Raji (cell line): ENCODE measurements at regions not wholly inside any gene's neighbourhood (a gene's known extent, or its start where the extent isn't known, plus 50 kb on each side); places are given as distances from the start of the nearest gene placed in this dataset.

Source experiments
- POLR2A ChIP-seq: IDR thresholded peaks from 2 replicates; pipeline ENCODE4 v1.6.1; 2011; ENCODE audit warnings: low read depth, low read length, control low read depth; ENCODE audit not compliant: insufficient read depth

DNA sequence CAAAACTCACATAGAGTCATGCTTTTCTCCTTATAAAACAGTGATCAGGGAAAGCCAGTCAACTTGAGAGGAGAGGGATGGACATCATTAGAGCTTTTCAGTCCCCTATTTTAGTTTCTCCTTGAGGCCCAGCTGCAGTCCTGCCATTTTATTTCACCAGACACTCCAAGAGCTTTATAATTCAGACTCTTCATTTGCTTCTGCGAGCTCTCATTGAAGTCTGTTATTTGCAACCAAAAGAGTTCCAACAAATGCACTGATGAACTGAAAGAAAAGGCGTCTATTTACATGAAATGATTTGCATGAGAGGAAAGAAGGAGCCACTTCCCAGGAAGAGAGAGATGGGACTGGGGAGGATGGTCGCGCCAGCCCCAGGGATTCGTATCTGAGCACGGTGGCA, 86.8 kb downstream of the NDUFA12 start:
- no peak for TF ChIP-seq POLR2A

DNA sequence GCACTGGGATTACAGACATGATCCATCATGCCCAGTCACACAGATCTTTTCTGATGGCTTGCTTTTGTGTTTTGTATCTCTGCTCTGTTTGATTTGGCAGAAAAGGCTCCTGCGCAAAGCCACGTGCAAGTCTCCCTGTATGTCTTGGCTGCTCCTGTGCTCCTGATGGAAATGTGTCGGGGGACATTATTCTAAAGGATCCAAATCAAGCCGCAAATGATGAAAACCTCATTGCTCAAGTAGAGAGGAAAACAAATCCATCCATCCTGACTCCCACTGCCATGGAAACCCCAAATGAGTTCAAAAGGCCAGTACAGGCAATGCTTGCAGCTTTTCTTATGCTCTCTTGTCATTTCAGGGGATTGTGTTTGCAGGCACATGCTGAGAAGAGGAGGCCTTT, 93.8 kb downstream of the NDUFA12 start:
- no peak for TF ChIP-seq POLR2A

DNA sequence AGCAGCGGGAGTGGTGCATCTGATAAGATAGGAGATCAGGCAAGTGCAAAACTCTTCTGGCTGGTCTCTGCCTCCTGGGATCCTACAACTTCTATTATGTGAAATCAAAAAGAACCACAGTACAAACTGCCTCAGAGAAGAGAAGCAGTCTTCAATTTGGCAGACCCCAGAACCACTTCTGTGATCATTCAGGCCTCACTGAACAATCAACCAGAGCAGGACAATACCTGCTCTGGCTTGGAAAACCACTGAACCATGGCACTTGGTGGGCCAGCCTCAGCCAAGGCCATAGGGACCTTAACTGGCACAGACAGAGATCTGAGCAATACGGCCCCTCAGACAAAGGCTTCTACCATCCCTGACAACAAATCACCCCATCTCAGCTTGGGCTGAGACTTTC, 103.0 kb downstream of the NDUFA12 start:
- no peak for TF ChIP-seq POLR2A

DNA sequence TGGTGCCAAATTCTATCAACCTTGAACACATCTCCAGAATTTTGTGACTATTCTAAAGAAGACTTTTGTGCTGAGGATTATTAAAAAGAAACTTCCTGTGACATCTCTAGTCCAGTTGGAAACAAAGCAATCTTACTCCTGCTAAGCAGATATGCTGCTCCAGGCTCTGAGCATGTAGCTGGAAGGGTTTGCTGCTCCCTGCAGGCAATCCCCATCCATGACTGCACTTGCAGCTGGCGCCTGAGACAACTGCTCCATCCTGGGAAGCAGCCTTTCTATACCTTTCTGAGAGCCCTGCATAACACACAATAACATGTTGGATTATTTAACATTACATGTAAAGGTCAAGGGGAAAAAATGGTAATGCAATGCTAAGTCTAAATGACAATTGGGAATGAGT, 105.1 kb downstream of the NDUFA12 start:
- no peak for TF ChIP-seq POLR2A

DNA sequence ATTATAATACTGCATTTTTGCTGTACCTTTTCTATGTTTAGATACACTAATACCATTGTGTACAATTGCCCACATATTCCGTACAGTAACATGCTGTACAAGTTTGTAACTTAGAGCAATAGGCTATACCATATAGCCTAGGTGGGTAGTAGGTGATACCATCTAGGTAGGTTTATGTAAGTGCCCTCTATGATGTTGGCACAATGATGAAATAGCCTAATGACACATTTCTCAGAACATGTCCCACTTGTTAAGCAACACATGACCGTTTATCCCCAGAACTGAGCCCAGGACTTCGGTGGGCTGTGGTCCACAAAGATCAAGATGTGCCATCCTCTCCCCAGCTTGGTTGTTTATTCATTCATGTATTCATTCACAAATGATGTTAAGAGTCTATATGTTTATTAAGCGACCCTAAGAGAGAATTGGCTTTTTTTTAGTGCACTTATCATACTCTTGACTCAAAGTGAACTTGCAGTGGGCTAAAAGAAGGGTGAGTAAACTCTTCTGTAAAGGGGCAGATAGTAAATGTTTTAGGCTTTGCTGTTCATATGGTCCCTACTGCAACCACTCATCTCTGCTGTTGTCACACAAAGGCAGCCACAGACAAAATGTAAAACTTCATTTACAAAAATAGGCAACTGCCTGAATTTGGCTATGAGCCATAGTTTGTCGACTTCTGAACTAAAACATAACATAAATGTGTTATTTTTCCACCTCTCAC, 110.8 kb downstream of the NDUFA12 start:
- no peak for TF ChIP-seq POLR2A

DNA sequence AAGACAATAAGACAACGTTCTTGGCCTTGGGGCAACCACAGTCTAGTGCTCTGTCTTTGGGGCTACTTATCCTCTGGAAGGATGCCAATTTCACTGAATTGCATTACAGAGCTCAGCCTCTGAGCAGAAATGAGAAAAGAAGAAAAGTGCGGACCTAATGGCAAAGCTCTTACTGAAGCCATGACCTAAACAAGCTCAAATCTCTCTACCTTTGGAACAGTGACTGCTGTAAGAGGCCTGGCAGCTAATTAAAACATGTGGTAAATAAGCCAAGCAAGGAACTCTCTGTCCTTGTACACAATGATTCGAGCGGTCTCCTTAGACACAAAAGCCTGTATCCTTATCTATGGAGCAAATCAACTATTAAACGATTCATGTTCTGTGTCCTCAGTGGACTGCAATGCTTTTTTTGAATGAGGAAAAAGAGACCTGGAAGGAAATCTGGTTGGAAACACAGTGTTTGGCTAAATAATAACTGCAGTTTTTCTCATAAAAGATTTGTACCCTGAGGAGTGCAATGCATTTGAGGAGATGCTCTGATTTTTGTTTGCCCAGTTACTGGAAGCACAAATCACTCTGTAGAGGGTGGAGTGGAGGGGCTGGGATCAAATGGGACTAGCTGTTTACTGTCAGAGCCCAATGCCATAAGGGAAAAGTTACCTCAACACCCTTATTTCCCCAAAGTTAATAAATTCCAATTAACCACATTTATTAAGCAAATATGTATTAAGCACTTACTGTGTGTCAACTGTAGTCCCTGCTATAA, 113.9 kb downstream of the NDUFA12 start:
- TF ChIP-seq POLR2A = no peak

DNA sequence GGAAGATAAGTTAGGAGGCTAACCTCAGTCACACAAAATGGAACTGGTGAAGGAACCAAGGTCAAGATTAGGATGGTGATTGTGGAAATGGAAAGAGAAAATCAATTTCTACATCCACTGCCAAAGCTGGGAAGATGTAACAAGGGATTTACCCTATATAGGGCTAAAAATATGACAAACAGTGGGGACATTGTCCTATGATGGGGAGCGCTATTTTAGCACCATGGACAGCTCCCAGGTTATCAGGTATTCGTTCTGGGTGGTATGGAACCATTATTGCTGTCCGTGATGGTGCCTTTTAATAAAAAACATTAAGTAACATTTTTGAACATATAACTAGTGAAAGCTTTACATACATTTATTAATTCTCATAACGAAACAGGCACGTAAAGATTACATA, 124.0 kb downstream of the NDUFA12 start:
- TF ChIP-seq POLR2A = no peak

DNA sequence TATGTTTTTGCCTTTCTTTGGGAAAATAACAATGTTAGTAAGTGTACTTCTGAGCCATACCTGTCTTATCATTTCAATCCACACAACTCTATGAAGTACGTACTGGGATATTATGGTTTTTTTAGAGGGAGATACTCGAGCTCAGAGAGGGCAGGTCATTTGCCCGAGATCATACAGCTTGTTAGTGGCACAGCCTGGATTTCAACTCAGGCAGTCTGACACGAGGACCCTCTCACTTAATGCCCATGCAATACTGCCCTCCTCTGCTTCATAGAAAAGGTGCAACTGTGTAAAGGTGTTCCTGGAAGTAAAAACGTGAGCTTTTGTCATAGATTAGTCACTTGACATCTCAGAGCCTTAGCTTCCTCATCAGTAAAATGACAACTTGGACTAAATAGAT, 128.0 kb downstream of the NDUFA12 start:
- no peak for TF ChIP-seq POLR2A

DNA sequence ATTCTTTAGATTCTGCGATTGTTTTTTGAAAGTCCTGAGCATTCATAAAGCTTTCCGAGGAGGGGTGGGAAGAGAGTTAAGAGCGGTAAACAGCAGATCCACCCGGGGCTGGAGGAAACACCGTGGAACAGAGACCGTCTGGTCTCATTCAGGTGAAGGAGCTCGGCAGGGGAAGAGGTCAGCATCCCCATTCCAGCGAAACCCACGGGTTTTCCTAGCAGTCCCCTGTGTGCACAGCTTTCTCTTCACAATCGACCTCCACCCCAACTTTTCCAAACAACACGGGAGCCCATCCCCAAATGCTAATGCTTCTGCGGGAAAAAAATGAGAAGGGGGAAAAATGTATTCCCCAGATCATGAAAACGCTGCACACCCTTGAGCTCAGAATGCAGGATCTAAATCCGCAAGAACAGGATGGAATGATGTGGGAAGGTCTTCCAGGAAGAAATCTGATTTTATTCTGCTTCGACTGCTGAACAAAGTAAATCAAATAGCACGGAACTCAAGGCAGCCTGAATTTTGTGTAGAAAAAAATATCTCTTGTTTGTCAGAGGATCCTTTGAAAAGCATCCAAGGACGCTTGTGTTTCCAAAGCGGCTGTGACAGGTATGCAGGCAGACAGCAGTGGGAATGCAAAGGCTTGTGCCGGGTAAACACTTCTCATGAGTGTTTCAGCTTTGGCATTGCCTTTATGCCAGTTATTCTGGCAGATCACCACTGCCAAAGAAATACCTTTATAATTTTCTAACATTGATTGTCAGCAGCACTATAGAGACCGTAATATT, 128.8 kb downstream of the NDUFA12 start:
- TF ChIP-seq POLR2A = no peak

DNA sequence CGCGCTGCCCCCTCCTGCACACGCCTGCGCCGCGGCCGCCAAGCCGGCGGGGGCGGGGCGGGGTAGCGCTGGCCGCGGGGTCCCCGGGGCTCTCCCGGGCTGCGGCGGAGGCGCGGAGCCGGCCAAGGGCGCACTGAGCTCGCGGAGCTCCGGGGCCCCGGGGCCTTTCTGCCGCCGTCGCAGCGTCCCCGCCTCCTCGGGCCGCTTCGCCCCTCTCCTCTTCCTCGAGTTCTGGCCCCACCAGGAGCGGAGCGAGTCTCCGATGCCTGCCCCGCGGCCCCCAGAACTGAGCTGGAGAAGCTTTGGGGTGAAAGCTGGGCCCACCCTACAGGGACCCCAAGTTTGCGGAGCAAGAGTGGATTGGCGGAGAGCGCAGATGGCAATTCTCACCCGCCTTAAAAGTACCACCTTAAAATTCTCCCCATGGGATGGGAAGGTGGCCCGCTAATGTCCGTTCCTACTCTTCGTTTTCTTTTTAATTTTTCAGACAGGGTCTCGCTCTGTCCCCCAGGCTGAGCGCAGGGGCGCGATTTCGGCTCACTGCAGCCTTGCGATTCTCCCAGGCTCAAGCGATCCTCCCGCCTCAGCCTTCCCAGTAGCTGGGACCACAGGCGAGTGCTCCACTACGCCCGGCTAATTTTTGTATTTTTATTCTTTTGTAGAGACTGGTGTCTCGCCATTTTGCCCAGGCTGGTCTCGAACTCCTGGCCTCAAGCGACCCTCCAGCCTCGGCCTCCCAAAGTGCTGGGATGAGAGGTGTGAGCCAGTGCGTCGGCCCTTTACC, 129.6 kb downstream of the NDUFA12 start:
- no peak for TF ChIP-seq POLR2A

DNA sequence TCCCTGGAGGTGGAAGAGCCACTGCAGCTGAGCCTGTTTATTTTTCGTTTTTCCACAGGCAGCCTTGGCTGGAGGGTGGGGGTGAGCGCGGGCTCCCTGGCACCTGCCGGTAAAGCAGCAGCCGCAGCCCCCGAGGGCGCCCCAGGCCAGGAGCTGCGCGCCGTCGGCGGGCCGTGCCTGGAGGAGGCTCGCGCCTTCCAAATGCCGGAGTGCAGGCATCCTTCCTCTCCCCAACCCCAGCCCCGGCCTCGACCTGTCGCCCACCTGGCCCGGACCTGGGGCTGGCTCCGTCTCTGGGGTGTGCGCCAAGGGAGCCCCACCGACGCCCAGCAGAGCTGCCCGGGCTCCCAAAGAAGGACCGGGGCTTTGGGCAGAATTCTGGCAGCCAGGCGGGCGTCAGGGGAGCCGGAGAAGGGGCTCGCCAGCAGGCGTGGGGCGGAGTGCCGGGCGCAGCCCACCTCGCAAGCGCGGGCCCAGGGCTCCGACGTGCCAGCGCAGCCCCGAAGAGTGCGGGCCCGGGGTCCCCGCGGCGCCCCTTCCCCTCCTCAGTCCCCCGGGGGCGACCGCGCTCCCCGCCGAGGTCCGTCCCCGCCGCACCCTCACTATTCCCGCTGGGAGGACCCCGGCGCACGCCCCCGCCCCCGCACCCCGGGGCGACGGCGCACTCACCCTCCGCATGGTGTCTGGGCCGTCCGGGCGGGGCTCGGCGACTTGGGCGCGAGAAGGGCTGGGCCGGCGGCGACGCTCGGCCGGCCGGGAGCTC, 130.3 kb downstream of the NDUFA12 start:
- no peak for TF ChIP-seq POLR2A

DNA sequence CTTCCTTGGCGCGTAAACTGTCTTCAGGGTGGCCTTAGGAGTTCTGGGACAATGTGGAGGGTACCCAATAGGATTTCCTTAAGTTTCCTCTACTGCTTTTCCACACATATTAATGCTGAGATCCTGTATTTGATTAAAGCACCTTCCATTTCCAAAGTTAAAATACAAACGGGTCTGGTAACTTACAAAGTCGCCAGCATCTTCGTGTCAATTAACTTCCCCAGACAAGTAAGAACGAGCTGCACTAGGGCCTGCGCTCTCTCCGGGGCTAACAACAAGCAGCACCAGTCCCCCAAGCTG, 130.9 kb downstream of the NDUFA12 start:
- TF ChIP-seq POLR2A = no peak

DNA sequence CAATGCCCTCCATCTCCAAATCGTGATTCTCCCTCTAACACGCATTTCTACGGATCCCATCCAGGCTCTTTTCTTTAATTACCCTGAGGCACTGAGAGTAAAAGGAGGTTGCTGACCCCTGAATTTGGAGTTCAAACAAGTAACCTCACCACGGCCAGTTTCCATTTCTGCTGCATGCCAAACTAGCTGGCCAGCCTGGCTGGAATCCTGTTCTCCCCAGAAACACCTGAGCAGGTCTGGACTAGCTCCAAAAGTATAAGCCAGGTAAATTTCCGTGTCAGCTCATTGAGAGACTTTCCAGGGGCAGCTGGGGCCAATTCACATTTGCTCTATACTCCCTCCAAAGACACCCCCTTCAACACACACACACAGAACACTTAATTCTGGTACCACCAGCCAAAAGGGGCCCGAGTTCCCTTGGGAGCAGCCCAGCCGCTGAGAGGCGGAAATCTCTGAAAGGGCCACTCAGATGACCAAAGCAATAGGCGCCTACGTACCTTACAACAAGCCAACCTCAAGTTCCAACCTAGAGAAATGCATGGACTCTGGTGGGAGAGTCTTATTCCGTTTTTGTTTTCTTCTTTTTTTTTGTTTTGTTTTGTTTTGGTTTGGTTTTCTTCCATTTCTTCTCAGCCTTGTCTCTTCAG, 131.4 kb downstream of the NDUFA12 start:
- no peak for TF ChIP-seq POLR2A

DNA sequence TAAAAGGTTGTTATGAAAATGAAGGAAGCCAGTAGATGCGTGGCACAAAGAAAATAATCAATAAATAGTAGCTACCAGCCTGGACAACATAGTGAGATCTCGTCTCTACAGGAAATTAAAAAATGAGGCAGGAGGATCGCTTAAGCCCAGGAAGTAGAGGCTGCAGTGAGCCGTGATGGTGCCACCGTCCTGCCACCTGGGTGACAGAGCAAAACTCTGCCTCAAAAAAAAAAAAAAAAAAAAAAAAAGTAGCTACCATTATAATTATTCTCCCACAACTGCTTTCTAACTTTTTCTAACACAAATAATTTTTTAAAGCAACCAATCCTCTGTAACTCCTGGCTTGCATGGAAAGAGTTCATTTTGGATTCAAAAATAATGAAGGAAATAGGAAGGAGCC, 133.0 kb downstream of the NDUFA12 start:
- TF ChIP-seq POLR2A = no peak
